Astrocyte (in vitro differentiated cells and primary cell): ENCODE measurements at regions not wholly inside any gene's neighbourhood (a gene's known extent, or its start where the extent isn't known, plus 50 kb on each side); places are given as distances from the start of the nearest gene placed in this dataset.

Experiments used
- DNase-seq: peaks from one replicate; pipeline ENCODE4 v3.0.0-alpha.2; 2010; ENCODE audit warnings: low read depth
- FAIRE-seq: peaks from 2 replicates; lab custom pipeline; 2011; peaks lifted over from hg19 to GRCh38; lab: Jason Lieb, UNC
- H2AFZ ChIP-seq: 2 replicates; pipeline ENCODE4 v1.6.0; 2012; ENCODE audit warnings: low read depth, low read length, inconsistent platforms
- H3K27ac ChIP-seq: 2 replicates; pipeline ENCODE4 v1.5.1; 2011; ENCODE audit warnings: low read depth, low read length, inconsistent platforms
- H3K27me3 ChIP-seq: 2 replicates; pipeline ENCODE4 v1.6.0; 2011; ENCODE audit warnings: low read length, inconsistent platforms; ENCODE audit not compliant: insufficient read depth
- H3K36me3 ChIP-seq: 2 replicates; pipeline ENCODE4 v1.5.1; 2011; ENCODE audit warnings: low read length, inconsistent platforms; ENCODE audit not compliant: insufficient read depth
- H3K4me1 ChIP-seq: 2 replicates; pipeline ENCODE4 v1.5.1; 2011; ENCODE audit warnings: low read length, inconsistent platforms; ENCODE audit not compliant: insufficient read depth
- H3K4me2 ChIP-seq: 2 replicates; pipeline ENCODE4 v1.6.0; 2012; ENCODE audit warnings: low read length, inconsistent platforms
- H3K4me3 ChIP-seq: 2 replicates; pipeline ENCODE4 v1.5.1; 2011; ENCODE audit warnings: low read depth, mild to moderate bottlenecking, low read length, inconsistent platforms; ENCODE audit not compliant: insufficient read depth
- H3K79me2 ChIP-seq: 2 replicates; pipeline ENCODE4 v1.6.0; 2012; ENCODE audit warnings: mild to moderate bottlenecking, low read length, inconsistent platforms; ENCODE audit not compliant: insufficient read depth
- H3K9ac ChIP-seq: 2 replicates; pipeline ENCODE4 v1.6.0; 2012; ENCODE audit warnings: mild to moderate bottlenecking, low read length, inconsistent platforms
- H3K9me3 ChIP-seq: 2 replicates; pipeline ENCODE4 v1.5.1; 2012; ENCODE audit warnings: low read depth, mild to moderate bottlenecking, low read length, inconsistent platforms; ENCODE audit not compliant: insufficient read depth
- H4K20me1 ChIP-seq: 2 replicates; pipeline ENCODE4 v1.6.0; 2012; ENCODE audit warnings: low read length, inconsistent platforms; ENCODE audit not compliant: insufficient read depth
- H3K27ac Mint-ChIP-seq: one replicate; pipeline ENCODE4 v1.8.0; 2021; ENCODE audit warnings: mild to moderate bottlenecking, mixed read lengths; ENCODE audit not compliant: unreplicated experiment
- H3K27me3 Mint-ChIP-seq: one replicate; pipeline ENCODE4 v1.8.0; 2021; ENCODE audit warnings: low read depth, mixed read lengths; ENCODE audit not compliant: unreplicated experiment
- H3K36me3 Mint-ChIP-seq: one replicate; pipeline ENCODE4 v1.8.0; 2021; ENCODE audit warnings: low read depth, mixed read lengths; ENCODE audit not compliant: unreplicated experiment
- H3K4me1 Mint-ChIP-seq: one replicate; pipeline ENCODE4 v1.8.0; 2021; ENCODE audit warnings: low read depth, mixed read lengths; ENCODE audit not compliant: unreplicated experiment
- H3K4me3 Mint-ChIP-seq: one replicate; pipeline ENCODE4 v1.8.0; 2021; ENCODE audit warnings: mild to moderate bottlenecking, moderate library complexity, mixed read lengths; ENCODE audit not compliant: unreplicated experiment
- H3K9me3 Mint-ChIP-seq: one replicate; pipeline ENCODE4 v1.8.0; 2021; ENCODE audit warnings: mild to moderate bottlenecking, mixed read lengths; ENCODE audit not compliant: unreplicated experiment
- CTCF ChIP-seq: IDR thresholded peaks from 2 replicates; pipeline ENCODE4 v1.5.1; 2011; ENCODE audit warnings: low read depth, mild to moderate bottlenecking, inconsistent platforms, low read length, moderate library complexity; ENCODE audit not compliant: insufficient read depth
- EZH2 ChIP-seq: IDR thresholded peaks from 2 replicates; pipeline ENCODE4 v1.6.1; 2012; ENCODE audit warnings: mild to moderate bottlenecking, low read length, inconsistent platforms; ENCODE audit not compliant: insufficient read depth

GRCh38 chr2:20138696-20139095 lies 86.2 kb downstream of the SDC1 start:
- Histone ChIP-seq H3K4me2 (no peak overlapping the region), H2AFZ (no peak overlapping the region)
- H3K27ac Mint-ChIP-seq, result peak overlapping the region; percentile 13

GRCh38 chr2:20137884-20138283 lies 86.5 kb upstream of the LAPTM4A start:
- Histone ChIP-seq H3K27me3 (peaks cover 2% of the 10 kb centered on the region), H3K36me3 (no peaks in the 10 kb centered on the region), H3K9ac (no peak overlapping the region), H2AFZ (no peak overlapping the region), H3K9me3 (no peaks in the 10 kb centered on the region), H3K4me1 (peaks cover 20% of the 10 kb centered on the region), H3K27ac (no peak overlapping the region), H3K4me3 (no peak overlapping the region), H3K4me2 (no peak overlapping the region), H3K79me2 (no peaks in the 10 kb centered on the region), H4K20me1 (no peaks in the 10 kb centered on the region)
- Mint-ChIP-seq H3K36me3 (peaks cover 1% of the 10 kb centered on the region), H3K9me3 (no peaks in the 10 kb centered on the region), H3K27me3 (peaks cover 10% of the 10 kb centered on the region), H3K4me3 (no peak overlapping the region), H3K4me1 (peaks cover 31% of the 10 kb centered on the region), H3K27ac (no peak overlapping the region)
- no peak for TF ChIP-seq CTCF
- no peak for TF ChIP-seq EZH2
- DNase-seq (no peak), FAIRE-seq (no peak)

More at GRCh38 chr2:20138696-20139095, 86.2 kb downstream of the SDC1 start:
- Histone ChIP-seq H3K4me1 (peaks cover 27% of the 10 kb centered on the region), H3K27me3 (peaks cover 2% of the 10 kb centered on the region), H3K9ac (no peak overlapping the region), H3K27ac (no peak overlapping the region), H3K9me3 (no peaks in the 10 kb centered on the region), H3K4me3 (no peak overlapping the region), H3K36me3 (no peaks in the 10 kb centered on the region), H3K79me2 (no peaks in the 10 kb centered on the region), H4K20me1 (no peaks in the 10 kb centered on the region)
- Mint-ChIP-seq H3K4me3 (no peak overlapping the region), H3K27me3 (peaks cover 10% of the 10 kb centered on the region), H3K4me1 (peaks cover 39% of the 10 kb centered on the region), H3K9me3 (peaks cover 2% of the 10 kb centered on the region), H3K36me3 (no peaks in the 10 kb centered on the region)
- TF ChIP-seq EZH2, result no peak
- TF ChIP-seq CTCF, result no peak
- DNase-seq, result no peak
- no peak for FAIRE-seq

DNA sequence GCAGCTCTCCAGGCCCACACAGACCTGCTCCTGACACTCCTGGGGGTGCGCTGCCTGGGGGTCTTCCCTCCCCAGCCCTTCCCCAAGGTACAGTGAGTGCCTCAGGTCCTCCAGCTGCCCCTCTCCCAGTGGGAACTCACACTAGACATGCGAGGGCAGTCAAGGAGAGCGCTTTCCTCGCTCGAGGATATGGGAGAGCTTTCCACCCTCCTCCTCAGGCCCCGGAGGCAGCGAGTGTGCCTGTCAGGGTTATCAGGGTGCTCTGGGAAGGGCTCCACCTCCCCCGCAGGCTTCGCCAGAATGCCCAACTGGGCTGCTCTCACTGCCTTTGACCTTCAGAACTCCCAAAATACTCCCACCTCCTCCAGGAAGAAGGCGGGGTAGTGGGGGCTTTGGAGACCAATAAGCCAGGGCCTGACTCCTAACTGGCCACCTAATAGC lies 85.7 kb upstream of the LAPTM4A start:
- Histone ChIP-seq H3K27me3 (peaks cover 2% of the 10 kb centered on the region), H3K4me2 (no peak overlapping the region), H4K20me1 (no peaks in the 10 kb centered on the region), H3K4me3 (no peak overlapping the region), H3K27ac (no peak overlapping the region), H3K4me1 (peaks cover 19% of the 10 kb centered on the region), H3K9me3 (no peaks in the 10 kb centered on the region), H3K36me3 (no peaks in the 10 kb centered on the region), H2AFZ (no peak overlapping the region), H3K79me2 (no peaks in the 10 kb centered on the region), H3K9ac (no peak overlapping the region)
- Mint-ChIP-seq H3K4me1 (peaks cover 34% of the 10 kb centered on the region), H3K36me3 (peaks cover 2% of the 10 kb centered on the region), H3K27ac (no peak overlapping the region), H3K27me3 (peaks cover 10% of the 10 kb centered on the region), H3K4me3 (no peak overlapping the region), H3K9me3 (no peaks in the 10 kb centered on the region)
- FAIRE-seq (no peak), DNase-seq (no peak)
- no peak for TF ChIP-seq CTCF
- TF ChIP-seq EZH2, result no peak
